GM21737 (cell line): ENCODE measurements at regions not wholly inside any gene's neighbourhood (a gene's known extent, or its start where the extent isn't known, plus 50 kb on each side); places are given as distances from the start of the nearest gene placed in this dataset.
"Not testable (repeated sequence)": the region's sequence is repeated elsewhere in the genome, so short reads cannot be mapped to it uniquely, and the experiment has no call there.

Source experiments
- ATAC-seq: cut with Tn5 transposase; IDR thresholded peaks from one replicate; pipeline ENCODE4 v1.9.1; 2021; ENCODE audit warnings: mild to moderate bottlenecking, moderate library complexity; ENCODE audit not compliant: unreplicated experiment

- ATAC-seq, result no peak
Measured at GRCh38 chrY:18966001-18966400, 192.5 kb upstream of the HSFY2 start.

GRCh38 chrY:18958846-18959245 lies 185.3 kb upstream of the HSFY2 start:
- ATAC-seq, result no peak

GRCh38 chrY:18951657-18952435 lies 178.3 kb upstream of the HSFY2 start:
- no peak for ATAC-seq

- ATAC-seq, result no peak
Measured at GRCh38 chrY:18951019-18951418, 177.5 kb upstream of the HSFY2 start.

- no peak for ATAC-seq
Measured at GRCh38 chrY:18936831-18937230, 163.3 kb upstream of the HSFY2 start.

- ATAC-seq, result no peak
Measured at GRCh38 chrY:18919256-18919655, 145.7 kb upstream of the HSFY2 start.

GRCh38 chrY:18912846-18913245 lies 139.3 kb upstream of the HSFY2 start:
- ATAC-seq, result no peak

GRCh38 chrY:18909846-18910245 lies 136.3 kb upstream of the HSFY2 start:
- ATAC-seq, result no peak

GRCh38 chrY:18906198-18906597 lies 132.7 kb upstream of the HSFY2 start:
- not testable (repeated sequence) for ATAC-seq

GRCh38 chrY:18904296-18904695 lies 130.8 kb upstream of the HSFY2 start:
- ATAC-seq, result no peak

GRCh38 chrY:18891994-18892393 lies 118.5 kb upstream of the HSFY2 start:
- no peak for ATAC-seq

- no peak for ATAC-seq
Measured at GRCh38 chrY:18889548-18889947, 116.0 kb upstream of the HSFY2 start.

- no peak for ATAC-seq
Measured at GRCh38 chrY:18884748-18885147, 111.2 kb upstream of the HSFY2 start.

- ATAC-seq, result not testable (repeated sequence)
Measured at GRCh38 chrY:18869145-18869544, 95.6 kb upstream of the HSFY2 start.

GRCh38 chrY:18866887-18867551 lies 93.5 kb upstream of the HSFY2 start:
- not testable (repeated sequence) for ATAC-seq

GRCh38 chrY:18860856-18861255 lies 87.3 kb upstream of the HSFY2 start:
- ATAC-seq, result not testable (repeated sequence)

GRCh38 chrY:18858484-18859191 lies 85.1 kb upstream of the HSFY2 start:
- not testable (repeated sequence) for ATAC-seq

- not testable (repeated sequence) for ATAC-seq
Measured at GRCh38 chrY:18855184-18855583, 81.6 kb upstream of the HSFY2 start.

- not testable (repeated sequence) for ATAC-seq
Measured at GRCh38 chrY:18853323-18853722, 79.8 kb upstream of the HSFY2 start.

- ATAC-seq, result not testable (repeated sequence)
Measured at GRCh38 chrY:18836643-18837042, 63.1 kb upstream of the HSFY2 start.
